Peyer's patch (tissue), 4 donors: ENCODE measurements at regions not wholly inside any gene's neighbourhood (a gene's known extent, or its start where the extent isn't known, plus 50 kb on each side); places are given as distances from the start of the nearest gene placed in this dataset.
"Not testable (repeated sequence)": the region's sequence is repeated elsewhere in the genome, so short reads cannot be mapped to it uniquely, and the experiment has no call there.

Experiments
- DNase-seq, 3 donors: peaks; one replicate each; pipeline ENCODE4 v3.0.0-alpha.2; 2017 to 2019
- H3K27ac ChIP-seq, 4 donors: fragments of 200-600 bp; sonication (generic); one replicate each; pipeline ENCODE4 v1.5.1; 2016 to 2019
- H3K27me3 ChIP-seq, 2 donors: fragments of 200-600 bp; sonication (generic); one replicate each; pipeline ENCODE4 v1.5.1; 2019
- H3K36me3 ChIP-seq, 3 donors: fragments of 200-600 bp; sonication (generic); one replicate each; pipeline ENCODE4 v1.5.1; 2016 to 2019
- H3K4me1 ChIP-seq, 4 donors: fragments of 200-600 bp; sonication (generic); one replicate each; pipeline ENCODE4 v1.5.1; 2016 to 2019
- H3K4me3 ChIP-seq, 4 donors: fragments of 200-600 bp; sonication (generic); 1 replicate in 3 of 4; 2 replicates in 1 of 4; pipeline ENCODE4 v1.5.1; 2016 to 2019; ENCODE audit warnings: mild to moderate bottlenecking in 1 of 4
- H3K9me3 ChIP-seq, 4 donors: fragments of 200-600 bp; sonication (generic); one replicate each; pipeline ENCODE4 v1.5.1; 2016 to 2019; ENCODE audit warnings: mild to moderate bottlenecking in 1 of 4
- POLR2A ChIP-seq, 2 donors: fragments of 450-650 bp; IDR thresholded peaks; one replicate each; pipeline ENCODE4 v1.5.1; 2017; ENCODE audit warnings: antibody characterized with exemption in 2 of 2, mild to moderate bottlenecking in 2 of 2, moderate library complexity in 2 of 2
- TF ChIP-seq, protein P1 (sequence below), 6 experiments: fragments of 450-650 bp in 4 of 6; fragments of 200-600 bp in 2 of 6; sonication (generic) in 1 of 6; IDR thresholded peaks; one replicate each; pipeline ENCODE4 v1.5.1; 2017 to 2019; ENCODE audit warnings: antibody characterized with exemption in 6 of 6, mild to moderate bottlenecking in 3 of 6, moderate library complexity in 1 of 6

GRCh38 chr5:68849906-68850305 lies 243.9 kb upstream of the SLC30A5 start:
- no peaks in the 10 kb centered on the region for H3K9me3 ChIP-seq
- no peak for DNase-seq
- no peaks in the 10 kb centered on the region for H3K4me1 ChIP-seq
- TF ChIP-seq, protein P1, sequence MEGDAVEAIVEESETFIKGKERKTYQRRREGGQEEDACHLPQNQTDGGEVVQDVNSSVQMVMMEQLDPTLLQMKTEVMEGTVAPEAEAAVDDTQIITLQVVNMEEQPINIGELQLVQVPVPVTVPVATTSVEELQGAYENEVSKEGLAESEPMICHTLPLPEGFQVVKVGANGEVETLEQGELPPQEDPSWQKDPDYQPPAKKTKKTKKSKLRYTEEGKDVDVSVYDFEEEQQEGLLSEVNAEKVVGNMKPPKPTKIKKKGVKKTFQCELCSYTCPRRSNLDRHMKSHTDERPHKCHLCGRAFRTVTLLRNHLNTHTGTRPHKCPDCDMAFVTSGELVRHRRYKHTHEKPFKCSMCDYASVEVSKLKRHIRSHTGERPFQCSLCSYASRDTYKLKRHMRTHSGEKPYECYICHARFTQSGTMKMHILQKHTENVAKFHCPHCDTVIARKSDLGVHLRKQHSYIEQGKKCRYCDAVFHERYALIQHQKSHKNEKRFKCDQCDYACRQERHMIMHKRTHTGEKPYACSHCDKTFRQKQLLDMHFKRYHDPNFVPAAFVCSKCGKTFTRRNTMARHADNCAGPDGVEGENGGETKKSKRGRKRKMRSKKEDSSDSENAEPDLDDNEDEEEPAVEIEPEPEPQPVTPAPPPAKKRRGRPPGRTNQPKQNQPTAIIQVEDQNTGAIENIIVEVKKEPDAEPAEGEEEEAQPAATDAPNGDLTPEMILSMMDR (IDR thresholded peaks at IDR 0.05), result no peak
- TF ChIP-seq POLR2A (IDR thresholded peaks at IDR 0.05), result no peak
- no peaks in the 10 kb centered on the region for H3K27me3 ChIP-seq
- no peak overlapping the region for H3K27ac ChIP-seq
- no peaks in the 10 kb centered on the region for H3K36me3 ChIP-seq
- H3K4me3 ChIP-seq, result no peak overlapping the region

GRCh38 chr5:68861099-68861498 lies 232.7 kb upstream of the SLC30A5 start:
- no peaks in the 10 kb centered on the region for H3K4me1 ChIP-seq
- H3K9me3 ChIP-seq, result no peaks in the 10 kb centered on the region
- H3K4me3 ChIP-seq, result no peak overlapping the region
- H3K36me3 ChIP-seq, result no peaks in the 10 kb centered on the region
- DNase-seq, result no peak
- H3K27me3 ChIP-seq, result no peaks in the 10 kb centered on the region
- no peak for TF ChIP-seq POLR2A (IDR thresholded peaks at IDR 0.05)
- no peak overlapping the region for H3K27ac ChIP-seq

DNA sequence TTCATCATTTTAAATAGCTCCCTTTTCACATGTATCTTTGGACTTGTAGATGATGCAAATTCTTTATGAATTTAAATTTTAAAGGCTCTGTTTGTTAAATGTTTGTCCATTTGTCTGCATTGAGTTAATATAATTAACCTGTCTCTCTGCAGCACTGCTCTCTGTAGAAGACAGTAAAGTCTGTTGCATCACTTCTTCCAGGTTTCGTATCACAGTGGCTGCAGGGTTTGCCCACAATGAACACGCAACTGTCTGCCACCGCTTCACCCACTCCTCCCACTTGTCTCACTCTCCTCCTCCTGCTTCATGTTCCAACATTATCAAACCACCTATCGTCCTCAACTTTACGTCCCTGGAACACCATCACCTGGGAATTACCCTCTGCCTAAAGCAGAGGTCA lies 231.3 kb upstream of the SLC30A5 start:
- Histone ChIP-seq H3K4me3 (no peak overlapping the region), H3K27ac (no peak overlapping the region), H3K27me3 (no peaks in the 10 kb centered on the region), H3K9me3 (no peaks in the 10 kb centered on the region), H3K36me3 (no peaks in the 10 kb centered on the region), H3K4me1 (no peaks in the 10 kb centered on the region)
- TF ChIP-seq, protein P1 (IDR thresholded peaks at IDR 0.05), result no peak
- TF ChIP-seq POLR2A (IDR thresholded peaks at IDR 0.05), result no peak
- DNase-seq, result no peak

- not testable (repeated sequence) for H3K4me1 ChIP-seq, H3K27me3 ChIP-seq, H3K4me3 ChIP-seq, H3K9me3 ChIP-seq, DNase-seq, H3K27ac ChIP-seq, H3K36me3 ChIP-seq
Measured at GRCh38 chr5:68865192-68865591, 228.6 kb upstream of the SLC30A5 start.

DNA sequence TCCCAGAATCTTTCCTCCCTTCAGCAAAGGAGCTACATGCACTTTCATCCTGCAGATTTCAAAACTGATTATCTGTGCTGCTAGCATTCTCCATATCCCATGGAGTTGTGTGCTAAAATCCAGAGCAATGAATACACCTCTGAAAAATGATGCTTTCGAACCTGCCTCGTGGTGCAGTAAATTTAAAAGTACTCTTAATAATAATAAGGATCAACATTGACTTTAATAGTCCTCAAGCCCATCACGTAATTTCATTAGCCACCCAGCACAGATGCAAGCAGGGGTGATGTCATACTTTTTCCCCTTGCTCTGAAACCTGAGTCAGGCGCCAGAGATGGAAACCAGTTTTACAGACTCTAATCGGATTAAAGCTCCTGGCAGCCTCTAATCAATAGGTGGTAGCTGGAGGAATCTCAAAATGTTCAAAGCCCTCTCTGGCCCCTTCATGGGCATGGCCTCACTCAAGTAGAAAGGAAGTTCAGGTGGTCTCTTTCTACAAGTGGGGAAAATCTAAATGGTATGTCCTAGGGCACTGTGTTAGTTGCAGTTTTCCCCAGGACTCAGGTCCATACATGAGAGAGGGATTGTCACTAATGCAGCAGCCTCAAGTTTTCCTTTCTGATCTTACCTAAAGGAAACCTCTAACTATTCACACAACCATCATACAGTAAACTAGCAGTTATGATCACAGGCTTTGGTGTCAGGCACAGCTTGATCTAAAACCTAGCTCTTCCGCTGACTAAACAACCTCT lies 221.6 kb upstream of the SLC30A5 start:
- Histone ChIP-seq H3K4me3 (no peak overlapping the region), H3K4me1 (no peaks in the 10 kb centered on the region), H3K27me3 (no peaks in the 10 kb centered on the region), H3K9me3 (no peaks in the 10 kb centered on the region), H3K36me3 (no peaks in the 10 kb centered on the region), H3K27ac (no peak overlapping the region)
- no peak for DNase-seq
- TF ChIP-seq, protein P1 (IDR thresholded peaks at IDR 0.05), result no peak
- TF ChIP-seq POLR2A (IDR thresholded peaks at IDR 0.05), result no peak

DNA sequence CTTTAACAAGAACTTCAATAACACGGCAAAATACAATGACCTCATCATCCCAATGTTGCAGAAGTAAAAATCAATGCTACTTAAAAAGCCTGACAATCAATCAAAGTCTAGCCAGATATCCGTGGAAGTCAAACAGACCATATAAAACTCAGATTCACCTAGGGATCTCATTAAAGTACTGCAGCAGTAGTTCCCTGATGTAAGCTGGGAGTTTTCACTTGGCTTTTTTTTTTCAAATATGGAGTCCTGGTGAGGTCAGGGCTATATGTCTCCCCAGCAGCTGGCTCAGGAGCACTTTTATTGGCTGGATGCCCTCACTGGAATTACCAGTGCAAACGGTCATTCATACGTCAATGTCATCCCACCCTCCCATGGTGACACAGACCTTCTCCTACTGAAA lies 220.6 kb upstream of the SLC30A5 start:
- no peak overlapping the region for H3K4me3 ChIP-seq

More for the DNA sequence above, 220.6 kb upstream of the SLC30A5 start:
- Histone ChIP-seq H3K27me3 (no peaks in the 10 kb centered on the region), H3K4me1 (no peaks in the 10 kb centered on the region), H3K36me3 (no peaks in the 10 kb centered on the region), H3K9me3 (no peaks in the 10 kb centered on the region), H3K27ac (no peak overlapping the region)
- no peak for DNase-seq
- TF ChIP-seq, protein P1 (IDR thresholded peaks at IDR 0.05), result no peak
- TF ChIP-seq POLR2A (IDR thresholded peaks at IDR 0.05), result no peak
